HUES6 (cell line): ENCODE measurements at regions not wholly inside any gene's neighbourhood (a gene's known extent, or its start where the extent isn't known, plus 50 kb on each side); places are given as distances from the start of the nearest gene placed in this dataset.

Source experiments
- H3K27ac ChIP-seq: 2 replicates; pipeline ENCODE4 v1.7.0; 2013; ENCODE audit warnings: low read depth, mild to moderate bottlenecking, low read length, inconsistent platforms
- H3K27me3 ChIP-seq: 2 replicates; pipeline ENCODE4 v1.6.1; 2013; ENCODE audit warnings: low read length; ENCODE audit not compliant: control insufficient read depth, insufficient read depth
- H3K36me3 ChIP-seq: 2 replicates; pipeline ENCODE4 v1.6.1; 2013; ENCODE audit warnings: low read length; ENCODE audit not compliant: control insufficient read depth, insufficient read depth
- H3K4me1 ChIP-seq: 2 replicates; pipeline ENCODE4 v1.6.1; 2013; ENCODE audit warnings: low read length; ENCODE audit not compliant: control insufficient read depth, insufficient read depth
- H3K4me3 ChIP-seq: 2 replicates; pipeline ENCODE4 v1.5.1; 2013; ENCODE audit warnings: low read depth, low read length
- H3K9ac ChIP-seq: one replicate; pipeline ENCODE4 v1.6.1; 2013; ENCODE audit warnings: mild to moderate bottlenecking, low read length
- H3K9me3 ChIP-seq: 2 replicates; pipeline ENCODE4 v1.6.1; 2013; ENCODE audit warnings: low read depth, low read length; ENCODE audit not compliant: control insufficient read depth, insufficient read depth

- H3K4me1 ChIP-seq: no peaks in the 10 kb centered on the region
- H3K4me3 ChIP-seq: no peak overlapping the region
- H3K9ac ChIP-seq: no peak overlapping the region
- no peaks in the 10 kb centered on the region for H3K27me3 ChIP-seq
- H3K27ac ChIP-seq: no peak overlapping the region
- H3K9me3 ChIP-seq: 0 out of 2 replicates have a peak, but pooled peaks cover 7% of the 10 kb centered on the region
- no peaks in the 10 kb centered on the region for H3K36me3 ChIP-seq
Measured at GRCh38 chr15:26378304-26378703, 394.6 kb downstream of the GABRB3 start.

GRCh38 chr15:26376243-26376642 is 396.6 kb downstream of the GABRB3 start:
- no peak overlapping the region for H3K27ac ChIP-seq
- H3K9ac ChIP-seq: no peak overlapping the region
- no peaks in the 10 kb centered on the region for H3K36me3 ChIP-seq
- H3K4me1 ChIP-seq: no peaks in the 10 kb centered on the region
- no peak overlapping the region for H3K4me3 ChIP-seq
- H3K9me3 ChIP-seq: 0 out of 2 replicates have a peak, but pooled peaks cover 7% of the 10 kb centered on the region
- H3K27me3 ChIP-seq: no peaks in the 10 kb centered on the region

GRCh38 chr15:26374806-26375205 is 398.1 kb downstream of the GABRB3 start:
- H3K4me3 ChIP-seq: no peak overlapping the region
- 0 out of 2 replicates have a peak, but pooled peaks cover 7% of the 10 kb centered on the region for H3K9me3 ChIP-seq
- no peaks in the 10 kb centered on the region for H3K27me3 ChIP-seq
- H3K9ac ChIP-seq: no peak overlapping the region
- H3K4me1 ChIP-seq: no peaks in the 10 kb centered on the region
- no peak overlapping the region for H3K27ac ChIP-seq
- H3K36me3 ChIP-seq: no peaks in the 10 kb centered on the region

GRCh38 chr15:26372706-26373105 is 400.2 kb downstream of the GABRB3 start:
- no peak overlapping the region for H3K4me3 ChIP-seq
- H3K27ac ChIP-seq: no peak overlapping the region
- no peaks in the 10 kb centered on the region for H3K27me3 ChIP-seq
- no peak overlapping the region for H3K9ac ChIP-seq
- 0 out of 2 replicates have a peak, but pooled peaks cover 7% of the 10 kb centered on the region for H3K9me3 ChIP-seq
- no peaks in the 10 kb centered on the region for H3K36me3 ChIP-seq
- no peaks in the 10 kb centered on the region for H3K4me1 ChIP-seq

GRCh38 chr15:26365077-26365476 is 407.8 kb downstream of the GABRB3 start:
- no peaks in the 10 kb centered on the region for H3K27me3 ChIP-seq
- H3K4me3 ChIP-seq: no peak overlapping the region
- H3K27ac ChIP-seq: no peak overlapping the region
- no peak overlapping the region for H3K9ac ChIP-seq
- H3K4me1 ChIP-seq: 0 out of 2 replicates have a peak, but pooled peaks cover 5% of the 10 kb centered on the region
- H3K9me3 ChIP-seq: no peaks in the 10 kb centered on the region
- H3K36me3 ChIP-seq: no peaks in the 10 kb centered on the region

GRCh38 chr15:26359855-26360254 is 413.0 kb downstream of the GABRB3 start:
- H3K27ac ChIP-seq: no peak overlapping the region
- H3K4me3 ChIP-seq: no peak overlapping the region
- H3K9me3 ChIP-seq: no peaks in the 10 kb centered on the region
- H3K36me3 ChIP-seq: no peaks in the 10 kb centered on the region
- no peaks in the 10 kb centered on the region for H3K27me3 ChIP-seq
- no peak overlapping the region for H3K9ac ChIP-seq
- H3K4me1 ChIP-seq: no peaks in the 10 kb centered on the region

GRCh38 chr15:26358708-26359107 is 414.2 kb downstream of the GABRB3 start:
- Histone ChIP-seq H3K9ac (no peak overlapping the region), H3K36me3 (no peaks in the 10 kb centered on the region), H3K9me3 (no peaks in the 10 kb centered on the region), H3K4me3 (no peak overlapping the region), H3K4me1 (no peaks in the 10 kb centered on the region), H3K27ac (no peak overlapping the region), H3K27me3 (no peaks in the 10 kb centered on the region)

GRCh38 chr15:26357653-26358052 is 415.2 kb downstream of the GABRB3 start:
- Histone ChIP-seq H3K27me3 (no peaks in the 10 kb centered on the region), H3K9ac (no peak overlapping the region), H3K27ac (no peak overlapping the region), H3K9me3 (no peaks in the 10 kb centered on the region), H3K36me3 (no peaks in the 10 kb centered on the region), H3K4me1 (no peaks in the 10 kb centered on the region), H3K4me3 (no peak overlapping the region)

GRCh38 chr15:26355472-26356074 is 417.3 kb downstream of the GABRB3 start:
- H3K36me3 ChIP-seq: no peaks in the 10 kb centered on the region
- no peaks in the 10 kb centered on the region for H3K27me3 ChIP-seq
- H3K4me3 ChIP-seq: no peak overlapping the region
- no peaks in the 10 kb centered on the region for H3K9me3 ChIP-seq
- no peak overlapping the region for H3K9ac ChIP-seq
- H3K27ac ChIP-seq: no peak overlapping the region
- no peaks in the 10 kb centered on the region for H3K4me1 ChIP-seq

- H3K9me3 ChIP-seq: peaks cover 8% of the 10 kb centered on the region
- H3K4me3 ChIP-seq: no peak overlapping the region
- H3K9ac ChIP-seq: no peak overlapping the region
- H3K36me3 ChIP-seq: no peaks in the 10 kb centered on the region
- H3K4me1 ChIP-seq: no peaks in the 10 kb centered on the region
- no peak overlapping the region for H3K27ac ChIP-seq
- H3K27me3 ChIP-seq: no peaks in the 10 kb centered on the region
Measured at GRCh38 chr15:26352909-26353308, 420.0 kb downstream of the GABRB3 start.

- H3K36me3 ChIP-seq: no peaks in the 10 kb centered on the region
- no peak overlapping the region for H3K4me3 ChIP-seq
- H3K27ac ChIP-seq: no peak overlapping the region
- no peak overlapping the region for H3K9ac ChIP-seq
- H3K27me3 ChIP-seq: no peaks in the 10 kb centered on the region
- peaks cover 13% of the 10 kb centered on the region for H3K9me3 ChIP-seq
- no peaks in the 10 kb centered on the region for H3K4me1 ChIP-seq
Measured at GRCh38 chr15:26352406-26352805, 420.5 kb downstream of the GABRB3 start.
